Stomach (tissue), 4 donors: ENCODE measurements at regions not wholly inside any gene's neighbourhood (a gene's known extent, or its start where the extent isn't known, plus 50 kb on each side); places are given as distances from the start of the nearest gene placed in this dataset.

Source experiments
- CTCF ChIP-seq, 7 experiments: fragments of 450-650 bp in 4 of 7; fragments of 200-600 bp in 3 of 7; sonication (generic) in 3 of 7; IDR thresholded peaks; one replicate each; pipeline ENCODE4 v1.5.1; 2016 to 2019; ENCODE audit warnings: antibody characterized with exemption in 7 of 7, control low read depth in 2 of 7, mild to moderate bottlenecking in 1 of 7
- EP300 ChIP-seq: sonication (generic); formaldehyde crosslinking; IDR thresholded peaks from one replicate; pipeline ENCODE4 v1.6.1; 2017; ENCODE audit warnings: antibody characterized with exemption
- POLR2A ChIP-seq, 4 donors: fragments of 450-650 bp; IDR thresholded peaks; one replicate each; pipeline ENCODE4 v1.6.1; 2016; ENCODE audit warnings: antibody characterized with exemption in 4 of 4, control low read depth in 2 of 4, mild to moderate bottlenecking in 1 of 4, moderate library complexity in 1 of 4
- POLR2AphosphoS5 ChIP-seq, 3 donors: sonication (generic); formaldehyde crosslinking; IDR thresholded peaks; one replicate each; pipeline ENCODE4 v1.6.1; 2016; ENCODE audit warnings: antibody characterized with exemption in 3 of 3

DNA sequence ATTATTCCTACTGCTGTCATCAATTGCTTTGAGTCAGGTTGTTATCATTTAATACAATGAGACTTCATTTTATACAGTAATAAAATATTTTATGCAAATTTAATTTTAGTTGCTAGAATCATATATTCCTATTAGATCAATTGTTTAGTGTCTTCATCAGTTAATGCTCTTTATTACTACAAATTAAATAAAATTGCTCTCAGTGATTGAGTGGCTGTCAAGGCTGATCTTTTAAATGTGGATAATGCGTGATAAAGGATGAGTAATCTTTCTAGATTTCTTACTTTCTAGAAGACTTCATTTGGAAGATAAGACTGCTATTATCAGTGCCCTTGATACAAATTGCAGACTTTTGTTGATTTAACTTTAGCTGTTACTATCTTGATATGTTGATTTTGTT is 59.6 kb upstream of the CDH2 start:
- TF ChIP-seq POLR2A (IDR thresholded peaks at IDR 0.05) (no peak), CTCF (IDR thresholded peaks at IDR 0.05) (no peak), POLR2AphosphoS5 (IDR thresholded peaks at IDR 0.05) (no peak), EP300 (no peak)
